ENCODE measurements at regions not wholly inside any gene's neighbourhood (a gene's known extent, or its start where the extent isn't known, plus 50 kb on each side); places are given as distances from the start of the nearest gene placed in this dataset.

- DNase-seq: no peak
Measured at GRCh38 chr2:239537633-239538356, 137.0 kb upstream of the HDAC4 start.

DNA sequence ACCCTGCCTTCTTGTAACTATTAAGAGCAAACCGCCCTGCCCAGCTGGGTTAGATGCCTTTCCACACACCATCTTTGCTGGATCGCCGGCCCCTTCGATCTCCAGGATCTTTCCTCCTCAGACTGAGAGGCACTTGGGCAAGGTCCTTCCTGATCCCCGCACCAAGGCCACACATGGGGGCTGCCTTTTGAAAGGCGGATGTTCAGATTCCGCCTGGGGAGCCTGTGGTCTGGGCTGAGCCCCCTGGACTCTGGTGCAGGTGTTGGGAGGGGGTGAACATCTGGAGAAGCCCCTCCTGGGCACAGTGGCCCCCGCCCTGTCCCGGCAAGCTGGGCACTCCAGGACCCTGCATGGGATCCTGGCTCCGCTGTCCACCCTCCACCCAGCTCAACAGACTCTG is 135.4 kb upstream of the HDAC4 start:
- DNase-seq: no peak

- DNase-seq: no peak
Measured at GRCh38 chr2:239535413-239536144, 134.8 kb upstream of the HDAC4 start.

DNA sequence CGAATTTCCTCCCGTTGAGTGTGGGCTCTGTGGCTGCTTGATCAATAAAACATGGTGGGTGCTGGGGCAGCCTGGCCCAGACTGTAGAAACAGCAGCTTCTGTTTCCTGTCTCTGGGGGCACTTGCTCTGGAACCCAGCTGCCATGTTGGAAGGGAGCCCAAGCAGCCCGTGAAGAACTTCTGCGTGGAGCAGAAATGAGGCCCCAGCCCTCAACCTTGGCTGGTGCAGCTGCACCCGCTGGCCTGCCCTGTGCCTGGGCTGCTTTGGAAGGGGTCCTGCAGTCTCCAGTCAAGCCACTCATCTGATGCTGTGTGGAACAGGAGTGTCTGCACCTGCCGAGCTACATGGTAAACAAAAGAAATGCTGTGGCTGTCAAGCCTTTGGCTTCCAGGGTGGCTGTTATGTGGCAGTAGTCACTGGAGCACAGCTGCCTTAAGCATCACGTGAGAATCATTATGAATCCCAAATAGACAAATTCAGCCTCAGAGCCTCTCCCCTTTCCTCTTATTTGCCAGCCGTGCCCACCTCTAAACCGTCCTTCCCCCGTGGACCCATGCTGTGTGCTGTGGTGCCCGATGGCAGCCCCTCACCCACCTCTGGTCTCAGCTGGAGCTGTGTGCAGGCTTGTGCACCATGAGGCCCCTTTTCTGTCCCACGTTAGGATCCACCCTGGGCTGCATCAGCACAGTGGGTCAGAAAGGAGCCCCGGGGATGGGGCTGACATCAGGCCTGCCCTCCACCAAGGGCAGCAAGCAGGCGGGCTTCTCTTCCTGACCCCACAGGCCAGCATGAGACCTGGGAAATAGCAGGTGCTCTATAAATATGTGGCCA is 134.0 kb upstream of the HDAC4 start:
- DNase-seq: no peak

DNA sequence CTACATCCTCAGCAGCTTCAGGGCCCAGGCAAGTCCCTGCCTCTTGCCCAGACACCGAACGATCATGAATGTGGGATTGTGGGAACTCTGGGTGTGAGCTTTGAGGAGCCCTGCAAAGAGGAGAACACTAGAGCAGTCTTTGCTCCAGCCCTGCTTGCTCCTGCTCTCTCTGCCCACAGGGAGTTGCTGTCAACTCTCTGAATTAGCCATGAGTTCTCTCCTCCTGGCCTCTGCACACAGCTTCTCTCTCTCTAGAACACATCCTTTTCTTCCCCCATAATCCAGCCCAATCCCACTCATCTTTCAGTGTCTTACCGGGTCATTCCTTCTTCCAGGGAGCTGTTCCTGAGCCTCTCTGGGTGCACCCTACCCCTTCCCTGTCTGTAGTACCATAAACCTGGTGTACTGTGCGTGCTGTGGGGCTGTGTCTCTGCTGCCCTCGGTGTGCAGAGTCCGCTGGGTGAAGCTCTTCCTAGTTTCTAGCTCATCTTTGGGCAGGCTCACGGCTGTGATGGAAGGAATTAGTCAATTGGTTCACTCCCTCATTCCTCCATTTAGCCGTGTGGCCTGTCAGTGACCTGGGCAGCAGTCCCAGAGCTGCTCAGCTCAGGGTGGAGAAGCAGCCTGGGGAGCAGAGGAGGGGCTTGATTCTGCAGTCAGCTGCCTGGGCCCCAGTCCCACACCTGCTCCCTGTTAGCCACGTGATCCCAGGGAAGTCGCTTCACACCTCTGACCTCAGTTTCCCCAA is 132.9 kb upstream of the HDAC4 start:
- DNase-seq: no peak

GRCh38 chr2:239532859-239533258 is 132.0 kb upstream of the HDAC4 start:
- DNase-seq: no peak

DNA sequence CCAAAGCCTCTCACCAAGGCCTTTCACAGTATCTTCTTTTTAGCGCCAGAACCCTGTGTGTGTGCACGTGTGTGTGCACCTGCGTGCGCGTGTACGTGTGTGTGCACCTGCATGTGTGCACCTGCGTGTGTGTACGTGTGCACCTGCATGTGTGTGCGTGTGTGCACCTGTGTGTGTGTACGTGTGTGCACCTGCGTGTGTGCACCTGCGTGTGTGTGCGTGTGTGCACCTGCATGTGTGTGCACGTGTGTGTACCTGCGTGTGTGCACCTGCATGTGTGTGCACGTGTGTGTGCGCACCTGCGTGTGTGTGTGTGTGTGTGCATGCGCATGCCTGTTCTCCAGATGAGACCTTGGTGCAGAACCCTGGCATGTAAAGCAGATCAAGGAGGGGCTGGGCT is 131.4 kb upstream of the HDAC4 start:
- DNase-seq: no peak

GRCh38 chr2:239531456-239532241 is 130.8 kb upstream of the HDAC4 start:
- DNase-seq: no peak

DNA sequence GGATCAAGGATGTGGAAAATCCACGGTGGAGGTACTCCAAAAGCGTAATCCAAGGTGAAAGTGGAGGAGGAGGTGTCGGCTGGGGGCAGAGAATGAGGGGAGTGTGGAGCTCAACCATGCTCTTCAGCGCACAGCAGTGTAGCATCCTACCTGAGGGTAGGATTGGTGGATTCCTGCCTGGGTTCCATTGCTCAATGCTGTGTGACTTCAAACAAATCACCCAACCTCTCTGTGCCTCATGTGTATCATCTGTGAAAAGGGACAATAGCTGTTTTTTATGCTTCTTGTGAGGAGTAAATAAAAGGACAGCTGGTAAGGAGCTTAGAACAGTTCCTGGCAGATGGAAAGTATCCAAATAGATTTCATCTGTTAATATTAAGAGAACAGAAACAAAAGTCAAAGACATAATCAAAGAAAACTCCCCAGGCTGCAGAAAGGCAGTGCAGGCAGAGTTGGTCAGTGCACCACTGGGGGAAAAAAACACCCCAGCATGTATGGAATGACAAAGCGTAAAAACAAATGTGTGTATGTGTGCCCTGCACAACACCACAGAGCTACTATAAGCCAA is 130.0 kb upstream of the HDAC4 start:
- DNase-seq: no peak

DNA sequence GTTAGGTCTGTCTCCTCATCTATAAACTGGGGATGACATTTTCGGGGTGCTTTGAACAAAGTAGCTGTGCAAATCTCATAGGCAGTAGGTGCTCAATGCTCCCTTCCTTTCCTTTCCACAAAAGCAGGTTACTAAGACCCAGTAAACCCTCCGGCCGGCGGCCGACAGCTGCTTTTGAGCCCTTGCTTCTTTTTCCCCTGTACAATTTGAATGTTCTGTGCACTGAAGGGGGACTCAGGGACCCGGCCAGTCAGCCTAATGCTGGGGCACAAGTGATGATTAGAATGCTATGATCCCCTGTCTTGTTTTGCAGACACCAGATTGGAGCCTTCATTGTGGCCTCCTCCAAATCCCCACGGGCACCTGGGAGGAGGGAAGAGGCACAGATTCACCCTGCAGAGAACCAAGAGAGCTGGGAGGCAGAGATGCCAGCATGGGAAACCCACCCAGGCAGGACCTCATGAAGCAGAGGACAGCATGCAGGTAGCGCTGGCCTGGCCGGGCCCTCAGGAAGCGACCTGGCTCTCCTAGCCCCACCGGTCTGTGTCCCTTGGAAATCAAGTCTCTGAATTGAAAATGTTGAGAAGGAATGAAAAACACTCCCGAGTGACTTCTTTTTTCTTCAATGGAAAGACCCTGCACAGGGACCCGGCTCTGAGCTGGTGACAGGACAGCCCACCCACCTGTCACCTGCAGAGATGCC is 128.6 kb upstream of the HDAC4 start:
- DNase-seq: no peak

GRCh38 chr2:239528883-239529282 is 128.1 kb upstream of the HDAC4 start:
- no peak for DNase-seq

- DNase-seq: no peak
Measured at GRCh38 chr2:239528146-239528545, 127.3 kb upstream of the HDAC4 start.

GRCh38 chr2:239526666-239527415 is 126.0 kb upstream of the HDAC4 start:
- DNase-seq: no peak

DNA sequence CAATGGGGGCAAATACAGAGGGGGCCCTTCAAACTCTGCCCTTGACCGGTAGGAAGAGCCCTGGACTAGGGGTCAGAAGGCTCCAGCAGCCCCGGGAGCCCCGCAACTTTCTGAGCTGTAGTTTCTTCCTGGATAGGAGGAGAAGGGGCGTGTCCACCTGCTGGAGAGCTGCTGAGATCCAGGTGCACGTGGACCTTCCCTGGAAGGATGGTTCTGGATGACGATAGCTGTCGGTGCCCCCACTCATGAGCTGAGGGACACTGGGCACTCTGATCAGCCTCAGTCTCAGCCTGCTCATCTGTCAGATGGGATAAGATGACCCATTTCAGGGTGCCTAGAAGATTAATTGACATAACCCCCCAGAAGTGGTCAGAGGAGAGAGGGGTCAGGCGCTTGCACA is 125.2 kb upstream of the HDAC4 start:
- DNase-seq: no peak

GRCh38 chr2:239523954-239524330 is 123.1 kb upstream of the HDAC4 start:
- DNase-seq: no peak

- no peak for DNase-seq
Measured at GRCh38 chr2:239523147-239523953, 122.5 kb upstream of the HDAC4 start.

GRCh38 chr2:239522740-239523119 is 121.9 kb upstream of the HDAC4 start:
- DNase-seq: no peak

DNA sequence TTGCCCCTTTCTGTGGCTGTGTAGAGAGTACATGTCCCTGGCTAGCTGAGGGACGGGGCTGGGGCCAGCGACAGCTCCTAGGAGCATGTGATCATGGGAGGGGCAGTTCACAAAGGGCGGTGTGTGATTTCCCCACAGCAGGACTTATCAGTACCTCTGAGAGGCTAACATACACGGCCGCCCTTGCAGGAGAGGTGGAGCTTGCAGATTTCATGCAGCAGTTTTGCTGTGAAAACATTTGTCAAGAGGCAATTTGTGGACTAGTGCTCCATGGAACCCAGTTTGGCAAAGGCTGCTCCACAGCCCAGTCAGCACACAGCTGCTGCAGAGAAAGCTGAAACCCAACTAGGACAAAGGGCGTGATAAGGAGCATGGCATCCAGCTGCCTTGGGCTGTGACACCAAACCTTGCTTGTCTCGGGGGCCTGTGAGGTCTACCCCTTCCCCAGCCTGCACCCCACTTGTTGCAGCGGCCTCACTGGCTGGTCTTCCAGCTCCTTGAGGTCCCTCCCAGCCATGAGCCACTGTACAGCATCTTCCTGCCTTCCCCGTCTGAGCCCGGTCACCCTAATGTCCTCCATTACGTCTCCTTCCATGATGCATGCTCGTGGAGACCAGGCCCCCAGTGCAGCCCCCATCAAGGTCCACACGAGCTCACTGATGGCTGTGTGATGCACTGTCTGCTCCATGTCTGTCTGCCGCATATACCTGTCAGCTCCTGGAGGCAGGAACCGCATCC is 121.4 kb upstream of the HDAC4 start:
- DNase-seq: no peak

DNA sequence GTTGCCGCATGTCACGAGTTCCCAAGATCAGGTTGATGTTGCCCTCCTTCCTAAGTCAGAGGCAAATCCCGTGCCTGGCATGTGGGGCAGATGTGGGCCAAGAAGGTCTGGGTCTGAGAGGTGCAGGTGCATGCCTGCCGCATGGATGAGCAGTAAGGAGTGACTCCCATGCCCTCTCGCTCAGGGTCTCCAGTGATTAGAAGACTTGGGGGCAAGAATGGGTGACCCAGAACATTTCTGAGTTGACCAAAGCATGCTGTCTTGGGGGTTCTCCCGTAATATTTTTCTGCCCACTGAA is 120.6 kb upstream of the HDAC4 start:
- no peak for DNase-seq

Data from AML-193 (cell line).